ENCODE measurements at regions not wholly inside any gene's neighbourhood (a gene's known extent, or its start where the extent isn't known, plus 50 kb on each side); places are given as distances from the start of the nearest gene placed in this dataset.

DNA sequence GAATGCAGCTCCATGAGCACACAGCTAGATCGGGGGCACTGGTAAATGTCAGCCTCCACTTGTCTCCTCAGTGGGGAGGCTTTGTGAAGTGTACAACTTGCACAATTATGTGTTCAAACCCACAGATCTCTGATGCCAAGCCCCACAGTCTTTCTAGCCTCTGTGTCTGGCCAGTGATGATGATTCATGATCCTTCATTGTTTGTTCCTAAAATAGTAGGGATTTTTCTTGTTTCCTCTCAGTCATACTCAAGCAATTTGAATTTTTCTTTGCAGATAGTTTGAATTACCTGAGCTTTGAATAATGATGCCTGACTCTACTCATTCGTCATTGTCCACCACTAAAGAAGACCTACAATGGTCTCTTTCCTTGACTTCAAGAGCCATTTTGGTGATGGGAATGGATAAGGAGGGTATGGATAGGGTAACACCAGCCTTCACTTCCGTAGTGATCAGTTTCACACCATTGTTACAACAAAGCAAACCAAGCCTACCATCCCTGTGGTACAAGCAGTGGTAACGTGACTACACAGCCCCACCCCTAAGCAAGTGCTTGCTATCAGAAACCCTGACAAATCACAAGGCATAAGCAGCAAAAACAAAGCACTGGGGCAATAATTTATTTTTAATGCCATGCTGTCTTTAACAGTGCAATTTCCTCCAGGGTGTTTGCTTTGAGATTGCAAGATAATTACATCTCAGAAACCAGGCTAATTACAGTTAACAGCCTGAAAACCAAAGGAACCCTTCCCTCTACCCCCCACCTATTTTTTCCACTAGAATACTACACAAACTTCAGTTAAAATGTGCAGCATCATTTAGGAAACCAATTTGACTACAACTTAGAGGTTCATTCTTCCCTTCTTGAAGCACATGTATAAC, 114.1 kb upstream of the PPP2R3A start:
- no peak overlapping the region for H2AFZ ChIP-seq (ENCODE audit: insufficient read depth, low read depth, low read length, poor library complexity, severe bottlenecking)
- H3K27me3 ChIP-seq (ENCODE audit: control insufficient read depth in 2 of 2, insufficient read depth in 2 of 2, low read length in 2 of 2), result no peaks in the 10 kb centered on the region
- H3K79me2 ChIP-seq (ENCODE audit: insufficient read depth, low read length), result no peaks in the 10 kb centered on the region
- no peak overlapping the region for H3K9ac ChIP-seq (ENCODE audit: insufficient read depth, low read length, poor library complexity, severe bottlenecking)
- H3K4me3 ChIP-seq (replicated peaks in 1 of 3; ENCODE audit: low read depth in 2 of 3, low read length in 3 of 3), result no peak overlapping the region
- peaks cover 0 to 2% (median 0%) of the 10 kb centered on the region in 3 donors for H3K27me3 Mint-ChIP-seq (ENCODE audit: low read depth in 3 of 3)
- no peak overlapping the region for H3K4me3 Mint-ChIP-seq
- intact Hi-C loops (cut with micrococcal nuclease), result no loop called here
- 8% methylated on average over 2 of the region's 4 CpGs for WGBS (ENCODE audit: insufficient coverage)
- no peak overlapping the region for H3K27ac Mint-ChIP-seq
- no peaks in the 10 kb centered on the region for H3K4me1 Mint-ChIP-seq
- no peak overlapping the region for H3K4me2 ChIP-seq (replicated peaks; ENCODE audit: extremely low read depth, low read length, poor library complexity, severe bottlenecking)
- no peaks in the 10 kb centered on the region for H4K20me1 ChIP-seq (ENCODE audit: insufficient read depth, low read length)
- DNase-seq, result no peak
- H3K27ac ChIP-seq (ENCODE audit: low read depth in 1 of 2, low read length in 2 of 2), result no peak overlapping the region
- H3K4me1 ChIP-seq (ENCODE audit: control insufficient read depth in 1 of 2, insufficient read depth in 2 of 2, low read length in 2 of 2), result no peaks in the 10 kb centered on the region
- TF ChIP-seq, protein P1, sequence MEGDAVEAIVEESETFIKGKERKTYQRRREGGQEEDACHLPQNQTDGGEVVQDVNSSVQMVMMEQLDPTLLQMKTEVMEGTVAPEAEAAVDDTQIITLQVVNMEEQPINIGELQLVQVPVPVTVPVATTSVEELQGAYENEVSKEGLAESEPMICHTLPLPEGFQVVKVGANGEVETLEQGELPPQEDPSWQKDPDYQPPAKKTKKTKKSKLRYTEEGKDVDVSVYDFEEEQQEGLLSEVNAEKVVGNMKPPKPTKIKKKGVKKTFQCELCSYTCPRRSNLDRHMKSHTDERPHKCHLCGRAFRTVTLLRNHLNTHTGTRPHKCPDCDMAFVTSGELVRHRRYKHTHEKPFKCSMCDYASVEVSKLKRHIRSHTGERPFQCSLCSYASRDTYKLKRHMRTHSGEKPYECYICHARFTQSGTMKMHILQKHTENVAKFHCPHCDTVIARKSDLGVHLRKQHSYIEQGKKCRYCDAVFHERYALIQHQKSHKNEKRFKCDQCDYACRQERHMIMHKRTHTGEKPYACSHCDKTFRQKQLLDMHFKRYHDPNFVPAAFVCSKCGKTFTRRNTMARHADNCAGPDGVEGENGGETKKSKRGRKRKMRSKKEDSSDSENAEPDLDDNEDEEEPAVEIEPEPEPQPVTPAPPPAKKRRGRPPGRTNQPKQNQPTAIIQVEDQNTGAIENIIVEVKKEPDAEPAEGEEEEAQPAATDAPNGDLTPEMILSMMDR (IDR thresholded peaks at IDR 0.05), result no peak
- H3K9me3 ChIP-seq (replicated peaks in 1 of 2; ENCODE audit: control insufficient read depth in 1 of 2, insufficient read depth in 1 of 2, low read length in 2 of 2), result no peaks in the 10 kb centered on the region
- H3K36me3 ChIP-seq (replicated peaks in 1 of 2; ENCODE audit: control insufficient read depth in 1 of 2, insufficient read depth in 2 of 2, low read length in 2 of 2), result no peaks in the 10 kb centered on the region
- peaks cover 1 to 11% (median 2%) of the 10 kb centered on the region in 7 donors for H3K9me3 Mint-ChIP-seq
- H3K36me3 Mint-ChIP-seq, result no peaks in the 10 kb centered on the region

DNA sequence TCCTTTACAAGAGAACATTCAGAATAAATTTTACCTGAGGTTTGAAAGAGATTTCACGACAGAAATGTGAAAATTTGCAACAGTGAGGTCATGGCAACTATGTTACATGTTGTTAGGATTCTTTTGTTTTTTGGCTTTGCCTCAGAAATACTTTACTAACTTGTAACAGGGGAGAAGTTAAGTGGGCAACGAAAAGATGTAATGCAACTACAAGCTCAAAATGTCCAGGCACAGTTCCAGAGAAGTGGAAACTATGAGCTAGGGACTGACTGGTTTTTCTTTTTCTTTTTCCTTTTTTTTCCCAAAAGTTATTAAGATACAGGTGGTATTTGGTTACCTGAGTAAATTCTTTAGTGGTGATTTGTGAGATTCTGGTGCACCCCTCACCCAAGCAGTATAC, 111.5 kb upstream of the PPP2R3A start:
- H3K4me2 ChIP-seq (replicated peaks; ENCODE audit: extremely low read depth, low read length, poor library complexity, severe bottlenecking), result no peak overlapping the region

More for the DNA sequence above, 111.5 kb upstream of the PPP2R3A start:
- Histone ChIP-seq H3K36me3 (replicated peaks in 1 of 2; ENCODE audit: control insufficient read depth in 1 of 2, insufficient read depth in 2 of 2, low read length in 2 of 2) (no peaks in the 10 kb centered on the region), H3K9me3 (replicated peaks in 1 of 2; ENCODE audit: control insufficient read depth in 1 of 2, insufficient read depth in 1 of 2, low read length in 2 of 2) (no peaks in the 10 kb centered on the region), H3K4me3 (replicated peaks in 1 of 3; ENCODE audit: low read depth in 2 of 3, low read length in 3 of 3) (no peak overlapping the region), H4K20me1 (ENCODE audit: insufficient read depth, low read length) (no peaks in the 10 kb centered on the region), H3K4me1 (ENCODE audit: control insufficient read depth in 1 of 2, insufficient read depth in 2 of 2, low read length in 2 of 2) (no peaks in the 10 kb centered on the region), H3K79me2 (ENCODE audit: insufficient read depth, low read length) (no peaks in the 10 kb centered on the region), H3K27me3 (ENCODE audit: control insufficient read depth in 2 of 2, insufficient read depth in 2 of 2, low read length in 2 of 2) (no peaks in the 10 kb centered on the region), H2AFZ (ENCODE audit: insufficient read depth, low read depth, low read length, poor library complexity, severe bottlenecking) (no peak overlapping the region), H3K9ac (ENCODE audit: insufficient read depth, low read length, poor library complexity, severe bottlenecking) (no peak overlapping the region), H3K27ac (ENCODE audit: low read depth in 1 of 2, low read length in 2 of 2) (no peak overlapping the region)
- TF ChIP-seq, protein P1 (IDR thresholded peaks at IDR 0.05), result no peak
- intact Hi-C loops (cut with micrococcal nuclease), result no loop called here
- DNase-seq, result no peak
- Mint-ChIP-seq H3K4me3 (no peak overlapping the region), H3K27ac (no peak overlapping the region), H3K4me1 (no peaks in the 10 kb centered on the region), H3K9me3 (peaks cover 0 to 9% (median 2%) of the 10 kb centered on the region in 7 donors), H3K27me3 (ENCODE audit: low read depth in 3 of 3) (peaks cover 0 to 5% (median 0%) of the 10 kb centered on the region in 3 donors), H3K36me3 (no peaks in the 10 kb centered on the region)
- no CpG with 5 or more reads among the region's 2 CpGs for WGBS (ENCODE audit: insufficient coverage)
